HCT116 (cell line): ENCODE measurements at regions not wholly inside any gene's neighbourhood (a gene's known extent, or its start where the extent isn't known, plus 50 kb on each side); places are given as distances from the start of the nearest gene placed in this dataset.

Source experiments
- EGR1 ChIP-seq: IDR thresholded peaks from 2 replicates; pipeline ENCODE4 v1.6.1; 2012; ENCODE audit warnings: low read depth
- EZH2 ChIP-seq: fragments of 200-600 bp; sonication (generic); IDR thresholded peaks from 2 replicates; pipeline ENCODE4 v1.6.1; 2017; ENCODE audit warnings: antibody characterized with exemption, mixed run types
- FOSL1 ChIP-seq: IDR thresholded peaks from 2 replicates; pipeline ENCODE4 v1.6.1; 2012; ENCODE audit warnings: low read depth
- POLR2AphosphoS5 ChIP-seq: IDR thresholded peaks from 2 replicates; pipeline ENCODE4 v1.6.1; 2011; ENCODE audit warnings: mild to moderate bottlenecking, low read depth, low read length, moderate library complexity
- TF ChIP-seq, protein P1 (sequence below), 3 experiments: fragments of 200-600 bp in 1 of 3; sonication (generic) in 1 of 3; IDR thresholded peaks in 2 of 3; conservative IDR thresholded peaks in 1 of 3; 2 replicates each; pipeline ENCODE4 v1.5.1; 2012 to 2017; ENCODE audit warnings: low read depth in 2 of 3, low read length in 2 of 3, antibody characterized with exemption in 1 of 3, borderline replicate concordance in 1 of 3, control low read depth in 1 of 3, mild to moderate bottlenecking in 1 of 3, mixed read lengths in 1 of 3, mixed run types in 1 of 3, moderate library complexity in 1 of 3; ENCODE audit not compliant: insufficient read depth in 1 of 3
- TF ChIP-seq, protein P2 (sequence below): IDR thresholded peaks from 2 replicates; pipeline ENCODE4 v1.6.1; 2012

DNA sequence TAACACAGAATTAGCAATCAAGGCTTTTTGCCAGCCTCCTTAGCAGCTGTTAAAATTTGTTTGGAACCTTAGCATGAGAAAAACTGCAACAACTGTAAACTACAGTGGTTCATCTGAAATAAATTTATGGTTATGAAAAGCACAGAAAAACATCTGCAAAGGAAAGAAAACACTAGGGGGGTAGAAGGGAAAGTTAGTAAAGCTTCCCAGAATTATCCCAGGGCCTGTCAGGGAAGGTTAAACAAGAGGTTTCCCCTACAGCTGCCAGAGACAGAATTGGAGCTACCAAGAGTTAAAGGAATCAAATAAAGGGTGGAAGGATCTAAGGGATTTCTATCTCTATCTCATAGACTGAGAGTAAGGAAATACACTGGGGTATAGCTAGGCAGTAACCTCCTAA is 234.7 kb upstream of the DIAPH2 start:
- TF ChIP-seq POLR2AphosphoS5 (no peak), FOSL1 (no peak), EZH2 (no peak), EGR1 (no peak)
- TF ChIP-seq, protein P1, sequence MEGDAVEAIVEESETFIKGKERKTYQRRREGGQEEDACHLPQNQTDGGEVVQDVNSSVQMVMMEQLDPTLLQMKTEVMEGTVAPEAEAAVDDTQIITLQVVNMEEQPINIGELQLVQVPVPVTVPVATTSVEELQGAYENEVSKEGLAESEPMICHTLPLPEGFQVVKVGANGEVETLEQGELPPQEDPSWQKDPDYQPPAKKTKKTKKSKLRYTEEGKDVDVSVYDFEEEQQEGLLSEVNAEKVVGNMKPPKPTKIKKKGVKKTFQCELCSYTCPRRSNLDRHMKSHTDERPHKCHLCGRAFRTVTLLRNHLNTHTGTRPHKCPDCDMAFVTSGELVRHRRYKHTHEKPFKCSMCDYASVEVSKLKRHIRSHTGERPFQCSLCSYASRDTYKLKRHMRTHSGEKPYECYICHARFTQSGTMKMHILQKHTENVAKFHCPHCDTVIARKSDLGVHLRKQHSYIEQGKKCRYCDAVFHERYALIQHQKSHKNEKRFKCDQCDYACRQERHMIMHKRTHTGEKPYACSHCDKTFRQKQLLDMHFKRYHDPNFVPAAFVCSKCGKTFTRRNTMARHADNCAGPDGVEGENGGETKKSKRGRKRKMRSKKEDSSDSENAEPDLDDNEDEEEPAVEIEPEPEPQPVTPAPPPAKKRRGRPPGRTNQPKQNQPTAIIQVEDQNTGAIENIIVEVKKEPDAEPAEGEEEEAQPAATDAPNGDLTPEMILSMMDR (IDR thresholded peaks at IDR 0.05 in 2 of 3, conservative IDR thresholded peaks at IDR 0.05 in 1 of 3; ENCODE audit: borderline replicate concordance in 1 of 3, insufficient read depth in 1 of 3, low read depth in 2 of 3, low read length in 2 of 3) = no peak
- TF ChIP-seq, protein P2, sequence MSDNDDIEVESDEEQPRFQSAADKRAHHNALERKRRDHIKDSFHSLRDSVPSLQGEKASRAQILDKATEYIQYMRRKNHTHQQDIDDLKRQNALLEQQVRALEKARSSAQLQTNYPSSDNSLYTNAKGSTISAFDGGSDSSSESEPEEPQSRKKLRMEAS = no peak
